ENCODE measurements at regions not wholly inside any gene's neighbourhood (a gene's known extent, or its start where the extent isn't known, plus 50 kb on each side); places are given as distances from the start of the nearest gene placed in this dataset.

DNA sequence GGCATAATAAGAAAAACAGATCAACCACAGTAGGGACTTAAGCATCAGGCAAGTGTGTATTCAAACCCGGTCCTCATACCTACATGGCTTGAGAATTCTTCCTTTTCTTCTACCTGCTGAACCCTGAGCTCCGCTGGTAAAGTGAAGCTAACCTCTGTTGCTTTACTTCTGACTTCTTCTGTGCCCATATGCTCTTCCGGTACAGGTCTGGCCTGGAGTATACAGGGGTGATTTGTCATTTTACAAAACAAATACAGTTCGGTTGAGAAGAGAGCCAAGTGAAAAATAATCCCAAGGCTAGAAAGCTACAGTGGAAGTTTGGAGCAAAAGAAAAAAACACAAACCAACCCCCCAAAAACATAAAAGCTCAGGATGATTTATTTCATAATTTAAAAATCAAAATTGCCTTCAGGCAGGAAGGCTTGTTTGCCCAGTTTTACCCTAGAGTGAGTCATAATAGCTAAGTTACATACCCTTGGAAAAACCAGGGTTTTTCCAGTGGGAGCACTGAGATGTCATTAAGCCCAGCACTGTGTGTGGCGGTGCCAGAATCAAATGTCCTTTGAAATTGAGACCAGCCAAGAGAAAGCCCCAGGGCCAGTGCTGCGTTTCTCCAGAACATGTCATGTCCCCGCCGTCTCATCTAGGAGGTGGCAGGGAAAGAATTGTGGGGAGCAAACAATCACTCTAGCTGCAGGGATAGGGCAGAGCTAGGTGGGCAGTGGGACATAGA, 305.5 kb upstream of the ISX start:
- intact Hi-C loops (cut with DNase I; ENCODE audit: low total_unique reads): no loop called here
- DNase-seq: no peak
- WGBS, 2 donors: 84 to 92% methylated on average over 8 of the region's 8 CpGs

DNA sequence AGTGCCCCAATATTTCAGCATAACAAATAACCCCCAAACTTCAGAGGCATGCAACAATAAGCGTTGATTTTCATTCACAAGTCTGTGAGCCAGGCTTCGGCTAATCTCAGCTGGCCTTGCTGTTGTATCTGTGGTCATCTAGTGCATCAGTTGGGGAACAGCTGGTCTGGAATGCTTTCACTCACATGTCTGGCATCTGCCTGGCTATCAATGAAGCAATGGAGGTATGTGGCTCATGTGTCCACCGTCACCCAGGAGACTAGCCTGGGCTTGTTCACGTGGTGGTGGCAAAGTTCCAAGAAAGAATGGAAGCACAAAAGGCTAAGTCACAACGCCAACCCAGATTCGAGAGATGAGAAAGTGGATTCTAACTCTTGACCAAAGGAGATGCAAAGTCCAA, 304.8 kb upstream of the ISX start:
- 70 to 83% methylated on average over 6 of the region's 6 CpGs for WGBS, 2 donors
- no peak for DNase-seq
- intact Hi-C loops (cut with DNase I; ENCODE audit: low total_unique reads): no loop called here
- Histone ChIP-seq H3K4me1 (no peaks in the 10 kb centered on the region), H3K9me3 (no peaks in the 10 kb centered on the region), H3K4me3 (no peak overlapping the region), H3K27ac (no peak overlapping the region), H3K36me3 (ENCODE audit: low read depth, missing control alignments) (no peaks in the 10 kb centered on the region), H3K27me3 (no peaks in the 10 kb centered on the region)
- TF ChIP-seq, protein P1, sequence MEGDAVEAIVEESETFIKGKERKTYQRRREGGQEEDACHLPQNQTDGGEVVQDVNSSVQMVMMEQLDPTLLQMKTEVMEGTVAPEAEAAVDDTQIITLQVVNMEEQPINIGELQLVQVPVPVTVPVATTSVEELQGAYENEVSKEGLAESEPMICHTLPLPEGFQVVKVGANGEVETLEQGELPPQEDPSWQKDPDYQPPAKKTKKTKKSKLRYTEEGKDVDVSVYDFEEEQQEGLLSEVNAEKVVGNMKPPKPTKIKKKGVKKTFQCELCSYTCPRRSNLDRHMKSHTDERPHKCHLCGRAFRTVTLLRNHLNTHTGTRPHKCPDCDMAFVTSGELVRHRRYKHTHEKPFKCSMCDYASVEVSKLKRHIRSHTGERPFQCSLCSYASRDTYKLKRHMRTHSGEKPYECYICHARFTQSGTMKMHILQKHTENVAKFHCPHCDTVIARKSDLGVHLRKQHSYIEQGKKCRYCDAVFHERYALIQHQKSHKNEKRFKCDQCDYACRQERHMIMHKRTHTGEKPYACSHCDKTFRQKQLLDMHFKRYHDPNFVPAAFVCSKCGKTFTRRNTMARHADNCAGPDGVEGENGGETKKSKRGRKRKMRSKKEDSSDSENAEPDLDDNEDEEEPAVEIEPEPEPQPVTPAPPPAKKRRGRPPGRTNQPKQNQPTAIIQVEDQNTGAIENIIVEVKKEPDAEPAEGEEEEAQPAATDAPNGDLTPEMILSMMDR (IDR thresholded peaks at IDR 0.05): no peak
- no peak for TF ChIP-seq POLR2A (IDR thresholded peaks at IDR 0.05)

More for the DNA sequence above, 305.5 kb upstream of the ISX start:
- Histone ChIP-seq H3K4me1 (no peaks in the 10 kb centered on the region), H3K9me3 (no peaks in the 10 kb centered on the region), H3K27ac (no peak overlapping the region), H3K36me3 (ENCODE audit: low read depth, missing control alignments) (no peaks in the 10 kb centered on the region), H3K27me3 (no peaks in the 10 kb centered on the region), H3K4me3 (no peak overlapping the region)
- TF ChIP-seq, protein P1 (IDR thresholded peaks at IDR 0.05): no peak
- TF ChIP-seq POLR2A (IDR thresholded peaks at IDR 0.05): no peak

DNA sequence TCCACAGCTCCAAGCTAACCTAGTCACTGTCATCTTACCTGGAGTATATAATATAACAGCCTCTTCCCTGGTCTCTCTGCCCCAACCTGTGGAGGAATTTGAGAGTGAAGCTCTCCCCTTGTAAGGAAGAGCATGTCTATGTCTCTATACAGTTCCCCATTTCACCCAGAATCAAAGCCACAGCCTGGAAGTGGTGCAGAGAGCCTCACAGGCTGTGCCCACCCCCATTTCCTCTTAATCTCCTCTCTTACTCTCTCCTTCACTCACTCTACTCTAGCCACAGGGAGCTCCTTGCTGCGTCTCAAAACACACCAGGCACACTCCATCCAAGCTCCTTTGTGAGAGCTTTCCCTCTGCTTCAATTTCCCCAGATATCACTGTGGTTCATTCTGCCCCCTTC, 302.5 kb upstream of the ISX start:
- no peak overlapping the region for H3K4me3 ChIP-seq
- no peaks in the 10 kb centered on the region for H3K9me3 ChIP-seq
- WGBS, 2 donors: 50 to 87% methylated on average over 1 of the region's 1 CpG
- intact Hi-C loops (cut with DNase I; ENCODE audit: low total_unique reads): no loop called here
- H3K36me3 ChIP-seq (ENCODE audit: low read depth, missing control alignments): no peaks in the 10 kb centered on the region
- H3K27ac ChIP-seq: no peak overlapping the region
- H3K4me1 ChIP-seq: no peaks in the 10 kb centered on the region
- TF ChIP-seq, protein P1 (IDR thresholded peaks at IDR 0.05): no peak
- TF ChIP-seq POLR2A (IDR thresholded peaks at IDR 0.05): no peak
- no peaks in the 10 kb centered on the region for H3K27me3 ChIP-seq
- DNase-seq: no peak

DNA sequence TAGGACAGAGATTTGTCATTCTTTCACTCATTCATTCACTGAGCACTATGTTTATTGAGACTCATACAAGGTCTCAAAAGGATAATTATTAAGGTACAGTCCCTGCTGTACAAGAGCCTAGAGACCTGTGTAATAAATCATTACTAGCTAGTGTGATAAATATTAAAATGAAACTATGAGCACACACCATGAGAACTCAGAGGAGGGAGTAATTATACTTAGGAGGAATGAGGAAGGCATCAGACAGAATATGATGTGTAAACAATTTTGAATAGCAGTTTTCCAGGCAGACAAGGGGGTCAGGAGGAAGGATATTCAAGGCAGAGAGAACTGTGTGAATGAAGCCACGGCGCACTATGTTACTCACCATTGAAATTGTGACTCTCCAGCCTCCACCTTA, 300.8 kb upstream of the ISX start:
- Histone ChIP-seq H3K27ac (no peak overlapping the region), H3K9me3 (no peaks in the 10 kb centered on the region), H3K36me3 (ENCODE audit: low read depth, missing control alignments) (no peaks in the 10 kb centered on the region), H3K4me1 (no peaks in the 10 kb centered on the region), H3K4me3 (no peak overlapping the region), H3K27me3 (no peaks in the 10 kb centered on the region)
- WGBS, 2 donors: 64 to 90% methylated on average over 2 of the region's 2 CpGs
- intact Hi-C loops (cut with DNase I; ENCODE audit: low total_unique reads): no loop called here
- no peak for TF ChIP-seq POLR2A (IDR thresholded peaks at IDR 0.05)
- TF ChIP-seq, protein P1 (IDR thresholded peaks at IDR 0.05): no peak
- no peak for DNase-seq

DNA sequence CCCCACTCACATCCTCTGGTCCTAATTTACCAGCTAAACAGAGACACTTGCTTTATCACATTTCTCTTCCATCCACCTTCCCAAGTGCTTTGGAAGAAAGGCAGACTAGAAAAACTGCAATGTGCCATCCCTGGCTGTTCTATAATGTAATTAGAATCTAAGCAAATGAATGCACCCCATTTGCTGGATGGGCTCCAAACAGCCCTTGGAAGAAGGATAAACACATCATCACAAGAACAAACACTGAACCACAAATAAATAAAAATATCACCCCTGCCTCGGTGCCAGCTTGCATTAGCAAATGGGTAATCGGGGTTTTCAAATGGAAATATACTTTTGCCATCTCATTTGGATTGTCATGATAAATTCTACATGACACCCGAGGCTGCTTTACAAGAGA, 296.6 kb upstream of the ISX start:
- Histone ChIP-seq H3K4me1 (no peaks in the 10 kb centered on the region), H3K27me3 (no peaks in the 10 kb centered on the region), H3K27ac (no peak overlapping the region), H3K36me3 (ENCODE audit: low read depth, missing control alignments) (no peaks in the 10 kb centered on the region), H3K4me3 (no peak overlapping the region), H3K9me3 (no peaks in the 10 kb centered on the region)
- TF ChIP-seq, protein P1 (IDR thresholded peaks at IDR 0.05): no peak
- no peak for TF ChIP-seq POLR2A (IDR thresholded peaks at IDR 0.05)
- 85 to 88% methylated on average over 3 of the region's 3 CpGs for WGBS, 2 donors
- intact Hi-C loops (cut with DNase I; ENCODE audit: low total_unique reads): no loop called here
- no peak for DNase-seq

All from testis (tissue), 2 donors.